ENCODE measurements at regions not wholly inside any gene's neighbourhood (a gene's known extent, or its start where the extent isn't known, plus 50 kb on each side); places are given as distances from the start of the nearest gene placed in this dataset.
A peak's percentile ranks its signal among the peaks of the same experiment; 100 is the strongest.
"Not testable (repeated sequence)": the region's sequence is repeated elsewhere in the genome, so short reads cannot be mapped to it uniquely, and the experiment has no call there.

DNA sequence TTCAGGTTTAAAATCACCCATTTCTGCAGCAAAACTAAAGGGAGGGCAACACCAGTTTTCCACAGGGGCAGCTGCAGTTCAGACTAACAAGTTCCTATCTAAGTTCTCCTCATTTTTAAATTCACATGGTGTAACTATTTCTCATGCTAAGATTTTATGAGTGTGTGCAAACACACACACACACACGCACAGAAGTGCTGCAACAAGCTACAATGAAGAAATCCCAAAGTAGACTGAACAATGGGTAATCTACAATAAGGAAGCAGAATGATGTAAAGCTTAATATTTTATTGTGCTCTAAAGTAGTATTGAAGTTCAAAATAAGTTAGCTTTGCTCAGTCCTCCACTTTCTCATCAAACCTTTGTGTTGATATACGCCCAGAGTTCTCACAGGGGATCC lies 140.8 kb upstream of the SPATA31A3 start:
- DNase-seq (ENCODE audit: low read depth): not testable (repeated sequence)

- DNase-seq (ENCODE audit: low read depth): not testable (repeated sequence)
Measured at GRCh38 chr9:67116761-67117160, 124.4 kb upstream of the SPATA31A3 start.

DNA sequence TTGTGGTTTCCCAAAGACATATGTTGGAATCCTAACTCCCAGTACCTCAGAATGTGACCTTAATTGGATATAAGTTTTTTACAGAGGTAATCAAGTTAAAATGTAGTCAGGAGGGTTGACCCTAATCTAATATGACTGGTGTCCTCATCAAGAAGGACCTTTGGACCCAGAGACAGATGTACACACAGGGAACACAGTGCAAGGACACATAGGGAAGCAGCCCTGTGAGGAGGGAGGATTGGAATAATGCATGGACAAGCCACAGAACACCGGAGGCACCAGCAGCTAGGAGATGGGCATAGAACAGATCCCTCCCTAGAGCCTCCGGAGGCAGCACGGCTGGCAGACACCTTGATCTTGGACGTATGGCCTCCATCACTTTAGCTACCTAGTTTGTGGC lies 119.8 kb upstream of the SPATA31A3 start:
- DNase-seq (ENCODE audit: low read depth): not testable (repeated sequence)

DNA sequence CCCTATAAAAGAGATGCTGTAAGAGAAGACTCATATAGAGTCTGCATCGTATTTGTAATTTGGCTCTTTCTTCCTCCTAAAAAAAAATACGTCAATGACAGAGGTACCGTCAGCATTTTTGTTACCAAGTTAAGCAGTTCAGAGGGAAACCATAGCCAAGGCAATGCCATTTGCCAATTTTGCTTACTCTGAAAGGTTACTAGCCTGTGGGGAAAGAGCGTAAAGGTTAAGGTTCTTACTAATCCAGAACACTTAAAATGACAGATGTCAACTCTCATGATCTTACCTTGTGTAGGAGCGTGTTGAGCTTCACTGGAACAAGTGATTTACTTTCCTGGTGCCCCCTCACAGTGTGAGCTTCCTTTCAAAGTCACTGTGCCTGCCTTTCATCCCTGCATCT lies 119.4 kb upstream of the SPATA31A3 start:
- DNase-seq (ENCODE audit: low read depth): not testable (repeated sequence)

- not testable (repeated sequence) for DNase-seq (ENCODE audit: low read depth)
Measured at GRCh38 chr9:67109859-67110258, 117.5 kb upstream of the SPATA31A3 start.

DNA sequence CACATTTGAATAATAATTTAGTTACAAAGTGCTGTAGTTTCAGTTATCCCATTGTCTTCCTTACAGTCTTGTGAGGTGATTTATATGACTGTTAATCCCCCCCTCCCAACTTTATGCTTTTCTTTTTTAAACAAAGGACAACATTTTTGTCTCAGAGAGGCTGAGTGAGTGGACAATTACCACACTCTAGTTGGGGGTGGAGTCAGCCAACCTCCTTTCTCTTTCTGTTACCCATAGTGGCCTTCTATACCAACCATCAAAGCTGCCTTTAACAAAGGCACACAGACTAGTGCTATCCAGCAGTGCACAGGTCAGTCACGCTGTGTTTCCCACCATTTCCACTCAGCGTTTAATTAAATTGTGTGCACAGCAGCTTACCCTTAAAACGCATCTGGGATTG lies 114.3 kb upstream of the SPATA31A3 start:
- DNase-seq (ENCODE audit: low read depth): not testable (repeated sequence)

DNA sequence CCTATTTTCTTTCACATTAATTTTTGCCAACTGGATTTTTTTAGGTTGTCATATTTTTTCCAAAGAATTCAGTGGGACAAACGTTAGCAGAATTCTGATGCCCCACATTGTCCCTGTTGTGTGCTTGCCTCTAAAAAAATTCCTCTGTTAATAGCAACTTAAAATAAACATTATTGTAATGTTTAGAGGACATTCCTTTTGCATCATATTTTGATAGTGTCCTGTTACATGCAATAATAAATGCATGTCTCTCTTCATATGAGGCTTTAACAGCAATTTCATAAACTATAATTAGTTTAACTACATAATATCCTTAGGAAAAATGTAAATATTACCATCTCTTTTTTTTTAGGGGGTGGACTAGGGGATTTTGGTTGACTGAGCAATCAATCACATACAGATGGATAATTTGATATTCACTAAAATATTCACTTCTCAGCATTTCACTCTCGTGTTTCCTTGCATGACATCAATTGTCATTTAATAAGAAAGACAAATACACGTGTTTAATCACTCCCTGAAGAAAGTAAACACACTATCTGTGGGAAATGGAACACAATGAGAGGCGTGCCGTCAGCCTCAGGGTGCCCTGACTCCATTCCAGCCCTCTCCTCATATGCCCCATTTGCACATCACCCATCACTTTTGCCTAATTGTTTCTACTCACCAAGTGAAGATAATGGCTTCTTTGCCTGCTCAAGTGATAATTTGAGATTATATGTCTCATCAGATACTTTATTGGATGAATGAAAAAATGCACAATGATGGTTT lies 110.3 kb upstream of the SPATA31A3 start:
- not testable (repeated sequence) for DNase-seq (ENCODE audit: low read depth)

- not testable (repeated sequence) for DNase-seq (ENCODE audit: low read depth)
Measured at GRCh38 chr9:67091104-67091503, 98.8 kb upstream of the SPATA31A3 start.

GRCh38 chr9:67086862-67087261 lies 94.5 kb upstream of the SPATA31A3 start:
- DNase-seq (ENCODE audit: low read depth): not testable (repeated sequence)

GRCh38 chr9:67066140-67066539 lies 73.8 kb upstream of the SPATA31A3 start:
- DNase-seq (ENCODE audit: low read depth): not testable (repeated sequence)

GRCh38 chr9:67058898-67059715 lies 66.8 kb upstream of the SPATA31A3 start:
- peak; percentile 5 for DNase-seq (ENCODE audit: low read depth)

Measured in activated T-cell treated with anti-CD3 and anti-CD28 coated beads for 48 hours (primary cell).